MM.1S (cell line): ENCODE measurements at regions not wholly inside any gene's neighbourhood (a gene's known extent, or its start where the extent isn't known, plus 50 kb on each side); places are given as distances from the start of the nearest gene placed in this dataset.

Source experiments
- EZH2 ChIP-seq: fragments of 300-600 bp; sonication (generic); optimal IDR thresholded peaks from 2 replicates; pipeline ENCODE3; 2017; ENCODE audit warnings: low read depth, mild to moderate bottlenecking, antibody characterized with exemption, low read length, mixed read lengths
- EZH2phosphoT487 ChIP-seq: fragments of 300-600 bp; sonication (generic); IDR thresholded peaks from 2 replicates; pipeline ENCODE4 v1.6.1; 2018; ENCODE audit warnings: antibody characterized with exemption, low read length
- TF ChIP-seq, protein P1 (sequence below): fragments of 300-600 bp; sonication (generic); IDR thresholded peaks from 2 replicates; pipeline ENCODE4 v1.5.1; 2016; ENCODE audit warnings: antibody characterized with exemption, low read length, mixed read lengths

DNA sequence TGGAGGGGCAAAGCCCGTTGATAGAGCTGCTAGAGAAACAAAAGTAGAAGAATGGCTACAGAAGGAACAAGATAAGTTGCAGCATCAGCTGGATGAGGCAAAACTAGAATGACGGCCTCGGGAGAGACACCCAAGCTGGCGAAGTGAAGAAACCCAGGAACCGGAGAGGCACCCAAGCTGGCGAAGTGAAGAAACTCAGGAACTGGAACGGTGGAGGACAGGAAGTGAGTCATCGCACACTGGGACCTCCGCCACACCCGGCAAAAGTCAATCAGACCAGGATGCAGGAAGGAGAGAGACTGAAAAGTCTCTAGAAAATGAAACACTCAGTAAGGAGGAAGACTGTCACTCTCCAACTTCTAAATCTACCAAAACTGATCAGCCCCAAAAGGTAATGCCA, 133.0 kb upstream of the NEBL start:
- TF ChIP-seq, protein P1, sequence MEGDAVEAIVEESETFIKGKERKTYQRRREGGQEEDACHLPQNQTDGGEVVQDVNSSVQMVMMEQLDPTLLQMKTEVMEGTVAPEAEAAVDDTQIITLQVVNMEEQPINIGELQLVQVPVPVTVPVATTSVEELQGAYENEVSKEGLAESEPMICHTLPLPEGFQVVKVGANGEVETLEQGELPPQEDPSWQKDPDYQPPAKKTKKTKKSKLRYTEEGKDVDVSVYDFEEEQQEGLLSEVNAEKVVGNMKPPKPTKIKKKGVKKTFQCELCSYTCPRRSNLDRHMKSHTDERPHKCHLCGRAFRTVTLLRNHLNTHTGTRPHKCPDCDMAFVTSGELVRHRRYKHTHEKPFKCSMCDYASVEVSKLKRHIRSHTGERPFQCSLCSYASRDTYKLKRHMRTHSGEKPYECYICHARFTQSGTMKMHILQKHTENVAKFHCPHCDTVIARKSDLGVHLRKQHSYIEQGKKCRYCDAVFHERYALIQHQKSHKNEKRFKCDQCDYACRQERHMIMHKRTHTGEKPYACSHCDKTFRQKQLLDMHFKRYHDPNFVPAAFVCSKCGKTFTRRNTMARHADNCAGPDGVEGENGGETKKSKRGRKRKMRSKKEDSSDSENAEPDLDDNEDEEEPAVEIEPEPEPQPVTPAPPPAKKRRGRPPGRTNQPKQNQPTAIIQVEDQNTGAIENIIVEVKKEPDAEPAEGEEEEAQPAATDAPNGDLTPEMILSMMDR: no peak
- TF ChIP-seq EZH2: no peak
- TF ChIP-seq EZH2phosphoT487: no peak
